Panc1 (cell line): ENCODE measurements at regions not wholly inside any gene's neighbourhood (a gene's known extent, or its start where the extent isn't known, plus 50 kb on each side); places are given as distances from the start of the nearest gene placed in this dataset.

Experiments used
- ATAC-seq: fragments of 200-7000 bp; cut with Tn5 transposase; 2 replicates; pipeline ENCODE4 v1.9.1; 2020; ENCODE audit warnings: mild to moderate bottlenecking, moderate library complexity
- BruUV-seq: library from RNA; stranded (reverse); fragments of 400-500 nt; replicated peaks from 2 replicates; lab custom pipeline; 2021; lab: Mats Ljungman, UMichigan
- CTCF ChIA-PET: fragments of 300-600 bp; sonication (Branson Sonifier 250); formaldehyde crosslinking; loops from one replicate; lab custom pipeline; 2022; ENCODE audit warnings: antibody characterized with exemption; lab: Charles Lee
- POLR2A ChIA-PET: fragments of 300-600 bp; sonication (Branson Sonifier 250); formaldehyde crosslinking; loops from one replicate; lab custom pipeline; 2022; ENCODE audit warnings: antibody characterized with exemption; lab: Charles Lee
- DNase-seq: peaks from one replicate; pipeline ENCODE4 v3.0.0-alpha.2; 2010; ENCODE audit warnings: low read depth, low spot score
- H3K27ac ChIP-seq: 2 replicates; pipeline ENCODE4 v1.5.1; 2011; ENCODE audit warnings: mild to moderate bottlenecking, low read length, inconsistent platforms
- H3K27me3 ChIP-seq: fragments of 200-500 bp; sonication (Bioruptor generic); 2 replicates; pipeline ENCODE4 v1.6.0; 2014; ENCODE audit warnings: low read length, inconsistent platforms; ENCODE audit not compliant: control insufficient read depth, insufficient read depth
- H3K36me3 ChIP-seq: fragments of 200-500 bp; sonication (Bioruptor generic); 2 replicates; pipeline ENCODE4 v1.5.1; 2014; ENCODE audit warnings: inconsistent platforms, mild to moderate bottlenecking, low read length, moderate library complexity; ENCODE audit not compliant: control insufficient read depth, insufficient read depth
- H3K4me1 ChIP-seq: 2 replicates; pipeline ENCODE4 v1.5.1; 2011; ENCODE audit warnings: inconsistent platforms, mild to moderate bottlenecking, low read length, moderate library complexity; ENCODE audit not compliant: control insufficient read depth, insufficient read depth
- H3K4me3 ChIP-seq, 2 experiments: 2 replicates each; pipeline ENCODE4 v1.5.1; 2011 to 2012; ENCODE audit warnings: low read depth in 2 of 2, low read length in 2 of 2, mild to moderate bottlenecking in 2 of 2, inconsistent platforms in 1 of 2, moderate library complexity in 1 of 2
- H3K9me3 ChIP-seq: fragments of 200-500 bp; sonication (Bioruptor generic); 2 replicates; pipeline ENCODE4 v1.5.1; 2014; ENCODE audit warnings: low read depth, mild to moderate bottlenecking, inconsistent platforms, low read length, moderate library complexity; ENCODE audit not compliant: control insufficient read depth, insufficient read depth
- POLR2AphosphoS5 ChIP-seq: IDR thresholded peaks from 2 replicates; pipeline ENCODE4 v1.6.1; 2012; ENCODE audit warnings: mild to moderate bottlenecking, low read depth, low read length, moderate library complexity
- SIN3A ChIP-seq: IDR thresholded peaks from 2 replicates; pipeline ENCODE4 v1.6.1; 2012; ENCODE audit warnings: low read depth, mild to moderate bottlenecking, low read length, moderate library complexity, borderline replicate concordance; ENCODE audit not compliant: insufficient read depth
- TCF7L2 ChIP-seq: IDR thresholded peaks from 2 replicates; pipeline ENCODE4 v1.6.1; 2011; ENCODE audit warnings: mild to moderate bottlenecking, low read depth, low read length, inconsistent platforms
- in situ Hi-C: cut with HindIII; loops from 2 replicates; pipeline ENCODE4 v1.10.0; 2016; ENCODE audit warnings: low sequenced_read_pairs, low pct_unique_long_range_greater_than_20kb
- intact Hi-C: fragments of 100-400 bp; cut with micrococcal nuclease; formaldehyde crosslinking; loops from one replicate; pipeline ENCODE4 v1.10.0; 2022; ENCODE audit not compliant: unreplicated experiment
- TF ChIP-seq, protein P1 (sequence below): fragments of 450-650 bp; IDR thresholded peaks from 2 replicates; pipeline ENCODE4 v1.5.1; 2017; ENCODE audit warnings: mild to moderate bottlenecking
- TF ChIP-seq, protein P2 (sequence below), 2 experiments: IDR thresholded peaks; 2 replicates each; pipeline ENCODE4 v1.6.1; 2011 to 2012; ENCODE audit warnings: low read depth in 2 of 2, control low read depth in 1 of 2, low read length in 1 of 2, mild to moderate bottlenecking in 1 of 2, moderate library complexity in 1 of 2; ENCODE audit not compliant: insufficient read depth in 1 of 2

DNA sequence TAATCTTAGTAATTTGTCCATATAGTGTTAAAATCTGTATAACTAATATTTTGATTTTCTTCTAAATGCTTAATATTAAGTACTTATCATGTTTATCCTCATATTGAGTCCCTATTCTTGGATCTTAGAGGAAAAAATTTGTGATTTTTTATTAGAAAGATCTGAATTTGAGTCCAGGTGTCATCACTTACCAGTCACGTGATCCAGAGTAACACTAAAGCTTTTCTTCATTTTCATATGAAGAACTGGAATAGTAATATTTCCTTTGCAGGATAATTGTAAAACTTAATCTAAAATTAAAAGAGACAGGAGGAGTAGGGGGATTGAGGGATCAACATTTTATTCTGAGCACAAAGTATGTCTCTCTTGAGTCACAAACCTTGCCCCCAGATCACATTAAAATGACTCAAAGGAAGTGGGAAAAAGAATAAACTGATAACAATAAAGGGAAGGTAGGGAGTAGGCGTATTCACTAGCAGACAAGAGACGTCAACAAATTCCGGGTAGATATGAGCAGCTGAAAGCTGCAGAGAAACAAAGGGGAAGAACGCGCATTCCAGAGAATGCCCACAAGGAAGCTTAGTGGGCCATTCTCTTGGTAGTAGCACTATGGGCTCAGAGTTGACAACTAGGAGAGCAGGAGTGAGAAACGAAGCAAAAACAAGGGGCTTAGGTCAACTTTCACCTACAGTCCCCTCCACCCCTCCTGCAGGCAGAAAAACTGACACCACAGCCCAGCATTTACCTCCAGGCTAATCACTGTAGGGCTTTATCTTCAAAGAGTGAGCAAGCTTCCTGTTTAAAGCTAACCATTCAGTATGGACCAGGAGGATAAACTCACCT, 123.1 kb downstream of the SPRY2 start:
- H3K27me3 ChIP-seq: no peaks in the 10 kb centered on the region
- H3K27ac ChIP-seq: no peak overlapping the region
- no peak overlapping the region for H3K4me3 ChIP-seq
- DNase-seq (no peak), ATAC-seq (no peak)
- H3K36me3 ChIP-seq: no peaks in the 10 kb centered on the region
- intact Hi-C loops: no loop called here
- in situ Hi-C loops: no loop called here
- H3K4me1 ChIP-seq: no peaks in the 10 kb centered on the region
- BruUV-seq: no TSS peak
- H3K9me3 ChIP-seq: no peaks in the 10 kb centered on the region
- ChIA-PET POLR2A (interaction anchor here (0.5 kb wide), 1 partner anchor 170 kb away, joined by 5 read pairs; no protein-coding TSS in a partner anchor), CTCF (no interaction called here)
- no peak for TF ChIP-seq SIN3A
- TF ChIP-seq, protein P1, sequence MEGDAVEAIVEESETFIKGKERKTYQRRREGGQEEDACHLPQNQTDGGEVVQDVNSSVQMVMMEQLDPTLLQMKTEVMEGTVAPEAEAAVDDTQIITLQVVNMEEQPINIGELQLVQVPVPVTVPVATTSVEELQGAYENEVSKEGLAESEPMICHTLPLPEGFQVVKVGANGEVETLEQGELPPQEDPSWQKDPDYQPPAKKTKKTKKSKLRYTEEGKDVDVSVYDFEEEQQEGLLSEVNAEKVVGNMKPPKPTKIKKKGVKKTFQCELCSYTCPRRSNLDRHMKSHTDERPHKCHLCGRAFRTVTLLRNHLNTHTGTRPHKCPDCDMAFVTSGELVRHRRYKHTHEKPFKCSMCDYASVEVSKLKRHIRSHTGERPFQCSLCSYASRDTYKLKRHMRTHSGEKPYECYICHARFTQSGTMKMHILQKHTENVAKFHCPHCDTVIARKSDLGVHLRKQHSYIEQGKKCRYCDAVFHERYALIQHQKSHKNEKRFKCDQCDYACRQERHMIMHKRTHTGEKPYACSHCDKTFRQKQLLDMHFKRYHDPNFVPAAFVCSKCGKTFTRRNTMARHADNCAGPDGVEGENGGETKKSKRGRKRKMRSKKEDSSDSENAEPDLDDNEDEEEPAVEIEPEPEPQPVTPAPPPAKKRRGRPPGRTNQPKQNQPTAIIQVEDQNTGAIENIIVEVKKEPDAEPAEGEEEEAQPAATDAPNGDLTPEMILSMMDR: no peak
- TF ChIP-seq TCF7L2: no peak

DNA sequence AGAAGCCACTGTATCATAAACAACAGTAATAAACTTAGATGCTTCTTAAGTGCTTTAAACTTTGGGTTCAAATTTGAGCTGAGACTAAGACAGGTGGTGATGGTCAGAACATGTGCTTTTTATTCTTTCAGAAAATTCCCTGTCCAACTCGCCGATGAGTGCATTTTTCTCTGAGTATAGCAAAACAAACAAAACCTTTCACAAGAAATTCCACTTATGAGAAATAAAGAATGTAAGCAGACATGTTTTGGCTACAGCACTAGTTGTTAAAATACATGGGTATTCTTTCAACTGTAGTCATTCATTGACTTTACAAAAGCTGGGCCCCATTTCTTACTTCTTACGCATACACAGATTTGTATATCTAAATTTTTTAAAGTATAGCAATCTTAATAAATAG, 125.6 kb downstream of the SPRY2 start:
- ATAC-seq (no peak), DNase-seq (no peak)
- BruUV-seq: no TSS peak
- H3K4me1 ChIP-seq: no peaks in the 10 kb centered on the region
- in situ Hi-C loops (no loop called here), intact Hi-C loops (no loop called here)
- TF ChIP-seq, protein P1: no peak
- TF ChIP-seq TCF7L2 (no peak), POLR2AphosphoS5 (no peak), SIN3A (no peak)
- TF ChIP-seq, protein P2, sequence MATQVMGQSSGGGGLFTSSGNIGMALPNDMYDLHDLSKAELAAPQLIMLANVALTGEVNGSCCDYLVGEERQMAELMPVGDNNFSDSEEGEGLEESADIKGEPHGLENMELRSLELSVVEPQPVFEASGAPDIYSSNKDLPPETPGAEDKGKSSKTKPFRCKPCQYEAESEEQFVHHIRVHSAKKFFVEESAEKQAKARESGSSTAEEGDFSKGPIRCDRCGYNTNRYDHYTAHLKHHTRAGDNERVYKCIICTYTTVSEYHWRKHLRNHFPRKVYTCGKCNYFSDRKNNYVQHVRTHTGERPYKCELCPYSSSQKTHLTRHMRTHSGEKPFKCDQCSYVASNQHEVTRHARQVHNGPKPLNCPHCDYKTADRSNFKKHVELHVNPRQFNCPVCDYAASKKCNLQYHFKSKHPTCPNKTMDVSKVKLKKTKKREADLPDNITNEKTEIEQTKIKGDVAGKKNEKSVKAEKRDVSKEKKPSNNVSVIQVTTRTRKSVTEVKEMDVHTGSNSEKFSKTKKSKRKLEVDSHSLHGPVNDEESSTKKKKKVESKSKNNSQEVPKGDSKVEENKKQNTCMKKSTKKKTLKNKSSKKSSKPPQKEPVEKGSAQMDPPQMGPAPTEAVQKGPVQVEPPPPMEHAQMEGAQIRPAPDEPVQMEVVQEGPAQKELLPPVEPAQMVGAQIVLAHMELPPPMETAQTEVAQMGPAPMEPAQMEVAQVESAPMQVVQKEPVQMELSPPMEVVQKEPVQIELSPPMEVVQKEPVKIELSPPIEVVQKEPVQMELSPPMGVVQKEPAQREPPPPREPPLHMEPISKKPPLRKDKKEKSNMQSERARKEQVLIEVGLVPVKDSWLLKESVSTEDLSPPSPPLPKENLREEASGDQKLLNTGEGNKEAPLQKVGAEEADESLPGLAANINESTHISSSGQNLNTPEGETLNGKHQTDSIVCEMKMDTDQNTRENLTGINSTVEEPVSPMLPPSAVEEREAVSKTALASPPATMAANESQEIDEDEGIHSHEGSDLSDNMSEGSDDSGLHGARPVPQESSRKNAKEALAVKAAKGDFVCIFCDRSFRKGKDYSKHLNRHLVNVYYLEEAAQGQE (IDR thresholded peaks at IDR 0.05; ENCODE audit: insufficient read depth in 1 of 2, low read depth in 2 of 2, low read length in 1 of 2): no peak
- no peaks in the 10 kb centered on the region for H3K9me3 ChIP-seq
- CTCF ChIA-PET: no interaction called here
- H3K27ac ChIP-seq: no peak overlapping the region
- no peaks in the 10 kb centered on the region for H3K36me3 ChIP-seq
- no peak overlapping the region for H3K4me3 ChIP-seq
- POLR2A ChIA-PET: interaction anchor here (0.6 kb wide), 1 partner anchor 126 kb away, joined by 3 read pairs; the partner anchor contains the start of gene SPRY2
- H3K27me3 ChIP-seq: no peaks in the 10 kb centered on the region
